WTC11 (cell line): ENCODE measurements at regions not wholly inside any gene's neighbourhood (a gene's known extent, or its start where the extent isn't known, plus 50 kb on each side); places are given as distances from the start of the nearest gene placed in this dataset.

ENCODE experiments used
- ESRRA ChIP-seq: sonication (generic); formaldehyde crosslinking; IDR thresholded peaks from 2 replicates; pipeline ENCODE4 v1.8.1; 2022; ENCODE audit warnings: mild to moderate bottlenecking, missing genetic modification reagents, borderline replicate concordance
- GABPB1 ChIP-seq: sonication (generic); formaldehyde crosslinking; IDR thresholded peaks from 2 replicates; pipeline ENCODE4 v1.8.1; 2023; ENCODE audit warnings: mild to moderate bottlenecking, missing genetic modification reagents
- TF ChIP-seq, protein P1 (sequence below): fragments of 200-600 bp; IDR thresholded peaks from 2 replicates; pipeline ENCODE4 v1.8.0; 2022; ENCODE audit warnings: antibody characterized with exemption
- TF ChIP-seq, protein P2 (sequence below): sonication (generic); formaldehyde crosslinking; IDR thresholded peaks from 2 replicates; pipeline ENCODE4 v1.8.1; 2023; ENCODE audit warnings: mild to moderate bottlenecking, missing genetic modification reagents, moderate library complexity
- TF ChIP-seq, protein P3 (sequence below): sonication (generic); formaldehyde crosslinking; IDR thresholded peaks from 2 replicates; pipeline ENCODE4 v1.8.1; 2022; ENCODE audit warnings: low read depth, missing genetic modification reagents, borderline replicate concordance
- TF ChIP-seq, protein P4 (sequence below): sonication (generic); formaldehyde crosslinking; IDR thresholded peaks from 2 replicates; pipeline ENCODE4 v1.8.1; 2023; ENCODE audit warnings: mild to moderate bottlenecking, missing genetic modification reagents, borderline replicate concordance

DNA sequence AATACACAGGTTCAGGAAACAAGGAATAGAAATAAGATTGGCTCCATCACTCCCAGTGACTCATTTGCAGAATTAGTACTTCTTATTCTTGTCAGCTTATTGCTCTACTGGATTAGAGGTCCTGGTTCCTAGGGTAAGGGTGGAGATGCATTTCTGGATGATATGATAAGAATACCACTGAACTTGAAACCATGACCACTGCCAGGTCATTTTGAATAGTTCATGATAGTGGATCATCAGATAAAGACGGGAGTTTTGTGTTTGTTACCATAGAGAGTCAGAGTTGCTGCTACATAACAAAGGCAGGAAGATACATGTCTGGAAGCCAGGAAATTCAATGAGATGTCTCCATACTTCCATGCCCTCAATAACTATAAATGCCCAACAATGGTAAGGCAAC lies 109.2 kb upstream of the FAT1 start:
- no peak for TF ChIP-seq ESRRA (CRISPR knock-in tag)
- TF ChIP-seq, protein P1, sequence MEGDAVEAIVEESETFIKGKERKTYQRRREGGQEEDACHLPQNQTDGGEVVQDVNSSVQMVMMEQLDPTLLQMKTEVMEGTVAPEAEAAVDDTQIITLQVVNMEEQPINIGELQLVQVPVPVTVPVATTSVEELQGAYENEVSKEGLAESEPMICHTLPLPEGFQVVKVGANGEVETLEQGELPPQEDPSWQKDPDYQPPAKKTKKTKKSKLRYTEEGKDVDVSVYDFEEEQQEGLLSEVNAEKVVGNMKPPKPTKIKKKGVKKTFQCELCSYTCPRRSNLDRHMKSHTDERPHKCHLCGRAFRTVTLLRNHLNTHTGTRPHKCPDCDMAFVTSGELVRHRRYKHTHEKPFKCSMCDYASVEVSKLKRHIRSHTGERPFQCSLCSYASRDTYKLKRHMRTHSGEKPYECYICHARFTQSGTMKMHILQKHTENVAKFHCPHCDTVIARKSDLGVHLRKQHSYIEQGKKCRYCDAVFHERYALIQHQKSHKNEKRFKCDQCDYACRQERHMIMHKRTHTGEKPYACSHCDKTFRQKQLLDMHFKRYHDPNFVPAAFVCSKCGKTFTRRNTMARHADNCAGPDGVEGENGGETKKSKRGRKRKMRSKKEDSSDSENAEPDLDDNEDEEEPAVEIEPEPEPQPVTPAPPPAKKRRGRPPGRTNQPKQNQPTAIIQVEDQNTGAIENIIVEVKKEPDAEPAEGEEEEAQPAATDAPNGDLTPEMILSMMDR: no peak
- TF ChIP-seq, protein P2, sequence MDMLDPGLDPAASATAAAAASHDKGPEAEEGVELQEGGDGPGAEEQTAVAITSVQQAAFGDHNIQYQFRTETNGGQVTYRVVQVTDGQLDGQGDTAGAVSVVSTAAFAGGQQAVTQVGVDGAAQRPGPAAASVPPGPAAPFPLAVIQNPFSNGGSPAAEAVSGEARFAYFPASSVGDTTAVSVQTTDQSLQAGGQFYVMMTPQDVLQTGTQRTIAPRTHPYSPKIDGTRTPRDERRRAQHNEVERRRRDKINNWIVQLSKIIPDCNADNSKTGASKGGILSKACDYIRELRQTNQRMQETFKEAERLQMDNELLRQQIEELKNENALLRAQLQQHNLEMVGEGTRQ (CRISPR knock-in tag): no peak
- TF ChIP-seq, protein P3, sequence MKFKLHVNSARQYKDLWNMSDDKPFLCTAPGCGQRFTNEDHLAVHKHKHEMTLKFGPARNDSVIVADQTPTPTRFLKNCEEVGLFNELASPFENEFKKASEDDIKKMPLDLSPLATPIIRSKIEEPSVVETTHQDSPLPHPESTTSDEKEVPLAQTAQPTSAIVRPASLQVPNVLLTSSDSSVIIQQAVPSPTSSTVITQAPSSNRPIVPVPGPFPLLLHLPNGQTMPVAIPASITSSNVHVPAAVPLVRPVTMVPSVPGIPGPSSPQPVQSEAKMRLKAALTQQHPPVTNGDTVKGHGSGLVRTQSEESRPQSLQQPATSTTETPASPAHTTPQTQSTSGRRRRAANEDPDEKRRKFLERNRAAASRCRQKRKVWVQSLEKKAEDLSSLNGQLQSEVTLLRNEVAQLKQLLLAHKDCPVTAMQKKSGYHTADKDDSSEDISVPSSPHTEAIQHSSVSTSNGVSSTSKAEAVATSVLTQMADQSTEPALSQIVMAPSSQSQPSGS (CRISPR knock-in tag): no peak
- TF ChIP-seq, protein P4, sequence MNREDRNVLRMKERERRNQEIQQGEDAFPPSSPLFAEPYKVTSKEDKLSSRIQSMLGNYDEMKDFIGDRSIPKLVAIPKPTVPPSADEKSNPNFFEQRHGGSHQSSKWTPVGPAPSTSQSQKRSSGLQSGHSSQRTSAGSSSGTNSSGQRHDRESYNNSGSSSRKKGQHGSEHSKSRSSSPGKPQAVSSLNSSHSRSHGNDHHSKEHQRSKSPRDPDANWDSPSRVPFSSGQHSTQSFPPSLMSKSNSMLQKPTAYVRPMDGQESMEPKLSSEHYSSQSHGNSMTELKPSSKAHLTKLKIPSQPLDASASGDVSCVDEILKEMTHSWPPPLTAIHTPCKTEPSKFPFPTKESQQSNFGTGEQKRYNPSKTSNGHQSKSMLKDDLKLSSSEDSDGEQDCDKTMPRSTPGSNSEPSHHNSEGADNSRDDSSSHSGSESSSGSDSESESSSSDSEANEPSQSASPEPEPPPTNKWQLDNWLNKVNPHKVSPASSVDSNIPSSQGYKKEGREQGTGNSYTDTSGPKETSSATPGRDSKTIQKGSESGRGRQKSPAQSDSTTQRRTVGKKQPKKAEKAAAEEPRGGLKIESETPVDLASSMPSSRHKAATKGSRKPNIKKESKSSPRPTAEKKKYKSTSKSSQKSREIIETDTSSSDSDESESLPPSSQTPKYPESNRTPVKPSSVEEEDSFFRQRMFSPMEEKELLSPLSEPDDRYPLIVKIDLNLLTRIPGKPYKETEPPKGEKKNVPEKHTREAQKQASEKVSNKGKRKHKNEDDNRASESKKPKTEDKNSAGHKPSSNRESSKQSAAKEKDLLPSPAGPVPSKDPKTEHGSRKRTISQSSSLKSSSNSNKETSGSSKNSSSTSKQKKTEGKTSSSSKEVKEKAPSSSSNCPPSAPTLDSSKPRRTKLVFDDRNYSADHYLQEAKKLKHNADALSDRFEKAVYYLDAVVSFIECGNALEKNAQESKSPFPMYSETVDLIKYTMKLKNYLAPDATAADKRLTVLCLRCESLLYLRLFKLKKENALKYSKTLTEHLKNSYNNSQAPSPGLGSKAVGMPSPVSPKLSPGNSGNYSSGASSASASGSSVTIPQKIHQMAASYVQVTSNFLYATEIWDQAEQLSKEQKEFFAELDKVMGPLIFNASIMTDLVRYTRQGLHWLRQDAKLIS (CRISPR knock-in tag): no peak
- TF ChIP-seq GABPB1 (CRISPR knock-in tag): no peak
